PC-9 (cell line): ENCODE measurements at regions not wholly inside any gene's neighbourhood (a gene's known extent, or its start where the extent isn't known, plus 50 kb on each side); places are given as distances from the start of the nearest gene placed in this dataset.

ENCODE experiments used
- EZH2 ChIP-seq: fragments of 200-600 bp; sonication (generic); IDR thresholded peaks from 2 replicates; pipeline ENCODE4 v1.8.0; 2017; ENCODE audit warnings: antibody characterized with exemption, low read depth
- TF ChIP-seq, protein P1 (sequence below): fragments of 200-600 bp; sonication (generic); conservative IDR thresholded peaks from 2 replicates; pipeline ENCODE4 v1.6.1; 2017; ENCODE audit warnings: mixed run types, antibody characterized with exemption, mild to moderate bottlenecking, moderate library complexity

DNA sequence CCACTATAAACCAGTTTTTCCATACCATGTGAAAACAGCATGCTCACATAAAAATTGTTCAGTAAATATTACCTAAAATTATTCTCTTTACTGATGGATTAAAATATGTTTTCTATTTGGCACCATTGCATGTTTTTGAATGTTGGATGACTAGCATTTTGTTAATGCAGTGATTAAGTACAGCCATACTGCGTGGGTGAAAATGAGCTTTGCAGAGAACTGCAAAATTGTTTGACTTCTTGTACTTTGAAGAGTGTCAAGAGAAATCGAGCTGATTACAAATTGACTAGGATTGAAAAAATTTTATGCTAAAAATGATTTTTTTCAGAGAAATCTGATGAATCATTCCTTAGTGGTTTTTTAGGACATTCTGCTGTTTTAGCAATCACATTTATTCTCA, 452.9 kb downstream of the RPL10L start:
- TF ChIP-seq, protein P1, sequence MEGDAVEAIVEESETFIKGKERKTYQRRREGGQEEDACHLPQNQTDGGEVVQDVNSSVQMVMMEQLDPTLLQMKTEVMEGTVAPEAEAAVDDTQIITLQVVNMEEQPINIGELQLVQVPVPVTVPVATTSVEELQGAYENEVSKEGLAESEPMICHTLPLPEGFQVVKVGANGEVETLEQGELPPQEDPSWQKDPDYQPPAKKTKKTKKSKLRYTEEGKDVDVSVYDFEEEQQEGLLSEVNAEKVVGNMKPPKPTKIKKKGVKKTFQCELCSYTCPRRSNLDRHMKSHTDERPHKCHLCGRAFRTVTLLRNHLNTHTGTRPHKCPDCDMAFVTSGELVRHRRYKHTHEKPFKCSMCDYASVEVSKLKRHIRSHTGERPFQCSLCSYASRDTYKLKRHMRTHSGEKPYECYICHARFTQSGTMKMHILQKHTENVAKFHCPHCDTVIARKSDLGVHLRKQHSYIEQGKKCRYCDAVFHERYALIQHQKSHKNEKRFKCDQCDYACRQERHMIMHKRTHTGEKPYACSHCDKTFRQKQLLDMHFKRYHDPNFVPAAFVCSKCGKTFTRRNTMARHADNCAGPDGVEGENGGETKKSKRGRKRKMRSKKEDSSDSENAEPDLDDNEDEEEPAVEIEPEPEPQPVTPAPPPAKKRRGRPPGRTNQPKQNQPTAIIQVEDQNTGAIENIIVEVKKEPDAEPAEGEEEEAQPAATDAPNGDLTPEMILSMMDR = no peak
- TF ChIP-seq EZH2 = no peak
